LoVo (cell line): ENCODE measurements at regions not wholly inside any gene's neighbourhood (a gene's known extent, or its start where the extent isn't known, plus 50 kb on each side); places are given as distances from the start of the nearest gene placed in this dataset.

ENCODE experiments used
- DNase-seq: peaks from one replicate; pipeline ENCODE4 v3.0.0-alpha.2; 2016; ENCODE audit warnings: low spot score

DNA sequence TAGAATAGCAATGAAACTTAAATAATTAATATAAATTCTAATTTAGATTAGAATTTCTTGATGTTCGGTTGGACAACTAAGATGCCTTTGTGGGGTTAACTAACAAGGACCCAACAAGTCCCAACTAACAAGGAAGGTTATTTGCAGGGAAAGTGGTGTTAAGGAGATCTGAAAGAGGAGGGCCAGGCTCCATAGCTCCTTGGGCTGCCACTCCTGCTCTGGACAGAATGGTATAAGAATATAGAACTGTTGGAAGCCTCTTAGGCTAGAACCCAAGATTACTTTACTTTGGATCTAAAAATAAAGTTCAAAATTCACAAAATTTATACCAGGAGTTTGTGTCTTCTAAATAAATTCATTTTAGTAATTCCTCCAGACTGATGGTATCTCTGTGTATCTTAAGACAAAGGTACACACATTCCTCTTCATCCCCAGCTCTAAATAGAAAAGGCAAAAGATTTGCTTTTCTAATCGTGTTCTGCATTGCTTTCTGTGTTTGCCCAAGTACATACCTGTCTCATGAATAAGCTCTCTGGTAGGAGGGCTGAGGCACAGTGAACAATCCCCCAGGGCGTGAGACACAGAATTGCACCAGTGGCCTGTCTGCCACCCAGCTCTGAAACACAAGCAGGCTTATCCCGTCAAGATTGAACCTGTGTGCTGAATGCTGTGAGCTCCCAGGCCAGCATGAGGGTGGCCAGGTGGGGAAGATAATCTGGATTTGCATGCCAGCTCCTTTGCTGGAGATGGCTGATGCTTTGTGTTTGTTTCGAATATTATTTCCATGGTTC, 176.0 kb downstream of the ACKR3 start:
- peak; percentile 7 for DNase-seq

DNA sequence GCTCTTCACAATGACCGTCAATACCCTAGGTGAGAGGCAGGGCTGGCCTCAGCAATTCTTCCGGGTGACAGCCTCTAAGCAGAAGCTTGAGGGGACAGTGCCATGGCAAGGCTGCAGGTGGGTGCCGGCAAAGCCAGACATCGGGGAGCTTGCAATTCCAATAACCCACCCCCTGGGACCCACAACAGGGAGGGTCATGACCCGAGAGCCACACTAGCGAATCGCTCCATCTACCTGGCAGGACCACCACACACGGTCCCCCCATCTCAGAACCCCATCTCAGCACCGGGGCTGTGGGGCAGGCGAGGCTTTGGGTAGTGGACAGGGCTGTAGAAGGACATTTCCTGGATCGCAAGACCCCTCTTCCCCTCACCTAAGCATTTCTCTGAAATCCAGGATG, 177.2 kb downstream of the ACKR3 start:
- DNase-seq = no peak

DNA sequence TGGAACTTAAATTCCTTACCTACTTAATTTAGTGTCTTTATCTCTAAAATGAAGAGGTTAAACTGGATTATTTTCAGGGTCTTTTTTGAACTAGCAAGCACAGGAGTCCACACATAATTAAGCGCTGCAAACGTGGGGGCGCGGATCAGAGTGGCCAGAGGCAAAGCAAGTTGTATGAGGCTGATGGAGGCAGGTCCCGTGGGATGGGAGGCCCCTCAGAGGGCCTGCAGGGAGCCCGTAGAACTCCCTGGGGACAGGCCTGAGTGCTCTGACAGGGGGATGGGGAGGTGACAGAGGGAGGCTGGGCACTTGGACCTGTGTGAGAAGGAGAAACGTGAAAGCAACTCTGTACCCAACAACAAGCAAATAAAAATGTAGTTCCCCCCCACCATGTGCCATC, 177.8 kb downstream of the ACKR3 start:
- DNase-seq = no peak

DNA sequence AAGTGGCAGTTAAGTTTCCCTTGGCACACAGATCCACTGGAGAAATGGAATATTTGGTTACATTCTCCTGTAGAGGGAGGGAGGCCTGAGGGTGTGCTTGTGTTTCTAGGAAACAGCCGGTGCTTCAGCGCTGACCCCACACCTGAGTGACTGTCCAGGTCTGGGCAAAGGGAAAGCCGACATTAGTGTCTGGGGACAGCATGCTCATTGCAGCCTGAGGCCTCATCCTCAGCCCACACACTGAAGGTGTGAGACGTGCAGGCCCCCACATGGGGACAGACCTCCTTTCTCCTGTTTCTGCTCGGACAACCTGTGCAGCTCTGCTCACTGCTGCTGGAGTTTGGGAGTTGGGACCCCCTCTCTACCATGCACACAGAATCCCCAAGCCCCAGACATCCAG, 178.3 kb downstream of the ACKR3 start:
- no peak for DNase-seq

DNA sequence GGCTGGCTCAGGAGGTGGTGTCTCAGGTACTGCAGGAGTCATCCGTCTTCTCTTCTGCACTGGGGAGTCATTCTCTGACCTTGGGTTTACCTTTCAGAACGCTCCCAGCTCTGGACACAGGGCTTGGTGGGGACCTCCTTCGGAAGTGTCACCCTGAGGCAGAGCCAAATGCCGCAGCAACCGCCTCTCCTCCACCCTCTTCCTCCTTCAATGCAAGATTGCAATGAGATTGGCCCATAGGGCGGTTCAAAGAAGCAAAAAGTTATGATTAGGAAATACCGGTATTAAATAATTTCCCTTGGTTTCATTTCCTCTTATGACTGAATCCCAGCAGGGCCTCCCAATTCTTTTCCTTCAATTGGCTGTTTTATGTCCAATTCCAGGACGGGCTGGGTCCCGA, 178.8 kb downstream of the ACKR3 start:
- DNase-seq = no peak

DNA sequence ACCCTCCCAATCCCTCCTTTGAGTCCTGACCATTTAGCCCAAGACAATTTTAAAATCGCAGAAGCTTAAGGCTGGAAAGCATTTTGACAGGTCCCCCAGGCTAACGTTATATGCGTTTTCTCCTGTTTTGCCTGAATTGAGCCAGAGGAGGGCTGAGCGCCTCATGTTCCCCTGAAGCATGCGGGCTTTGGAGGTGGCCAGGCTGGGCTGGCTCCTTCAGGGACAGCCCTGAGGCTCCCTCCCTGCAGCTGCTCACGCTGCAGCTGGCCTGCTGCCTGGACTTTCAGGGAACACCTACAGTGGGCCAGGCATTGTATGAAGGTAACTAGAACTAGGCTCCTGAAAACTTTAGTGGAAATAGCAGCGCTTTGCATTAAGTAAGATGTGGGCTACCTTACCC, 179.2 kb downstream of the ACKR3 start:
- no peak for DNase-seq

DNA sequence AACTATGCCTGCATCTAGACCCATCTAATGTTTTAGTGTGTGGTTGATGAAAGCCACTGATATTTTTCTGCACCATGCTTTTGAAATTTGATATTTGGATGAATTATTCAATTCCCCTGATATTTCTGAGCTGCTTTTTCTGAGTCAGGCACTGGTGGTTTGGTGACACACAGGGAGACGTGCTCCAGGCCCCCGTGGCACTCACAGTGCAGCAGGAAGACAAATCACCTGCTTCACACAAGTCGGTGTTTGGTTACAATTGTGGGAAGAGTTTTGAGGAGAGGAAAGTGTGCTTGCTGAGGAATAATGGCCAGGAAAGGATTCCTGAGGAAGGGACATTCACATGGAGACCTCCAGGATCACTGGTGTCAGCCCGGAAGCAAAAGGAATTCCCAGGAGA, 179.7 kb downstream of the ACKR3 start:
- no peak for DNase-seq

DNA sequence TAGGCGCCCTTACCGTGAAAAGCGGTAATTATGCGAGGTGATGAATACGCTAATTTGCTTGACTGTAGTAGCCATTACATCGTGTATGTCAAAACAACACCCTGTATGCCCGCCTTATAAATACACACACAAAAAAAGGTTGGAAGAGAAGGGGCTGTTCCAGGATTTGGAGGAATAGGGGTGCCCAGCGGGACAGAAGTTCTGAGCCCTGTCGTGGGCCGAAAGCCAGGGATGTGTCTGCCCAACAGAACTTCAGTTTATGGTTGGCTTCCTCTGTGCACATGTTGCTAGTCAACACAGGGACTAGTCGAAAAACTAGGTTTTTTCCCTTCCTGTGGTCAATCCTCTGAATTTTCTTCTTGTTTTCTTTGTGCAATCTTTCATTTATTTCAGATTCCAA, 182.5 kb downstream of the ACKR3 start:
- DNase-seq = no peak

DNA sequence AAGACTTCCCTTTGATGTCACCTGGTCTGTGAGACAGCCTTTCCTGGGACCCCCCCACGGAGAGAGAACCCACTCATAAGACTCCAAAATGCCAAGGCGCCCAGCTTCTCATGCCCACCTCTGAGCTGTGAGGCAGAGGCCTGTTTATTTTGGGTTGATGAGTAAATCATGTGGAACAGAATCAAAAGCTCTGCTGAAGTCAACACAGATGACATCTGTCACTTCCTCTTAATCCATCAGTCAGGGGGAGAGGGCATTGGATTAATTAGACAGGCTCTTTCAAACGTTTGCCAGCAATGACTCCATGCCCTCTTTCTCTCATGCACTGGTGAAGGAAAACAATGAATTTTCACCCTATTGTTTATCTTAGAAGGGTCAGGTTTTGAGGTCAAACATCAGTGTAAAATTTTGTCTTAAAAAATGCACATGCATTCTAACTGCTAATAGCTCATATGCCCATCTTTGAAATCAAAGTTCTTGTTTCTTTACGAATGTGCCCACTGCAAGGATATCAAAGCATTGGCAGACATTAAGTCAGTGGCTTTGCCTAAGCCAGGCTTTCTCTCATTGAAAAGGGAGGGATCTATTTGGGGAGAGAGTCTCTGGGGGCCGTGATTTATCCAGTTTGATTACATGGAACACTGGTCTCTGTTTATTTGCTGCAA, 184.1 kb downstream of the ACKR3 start:
- DNase-seq = no peak

DNA sequence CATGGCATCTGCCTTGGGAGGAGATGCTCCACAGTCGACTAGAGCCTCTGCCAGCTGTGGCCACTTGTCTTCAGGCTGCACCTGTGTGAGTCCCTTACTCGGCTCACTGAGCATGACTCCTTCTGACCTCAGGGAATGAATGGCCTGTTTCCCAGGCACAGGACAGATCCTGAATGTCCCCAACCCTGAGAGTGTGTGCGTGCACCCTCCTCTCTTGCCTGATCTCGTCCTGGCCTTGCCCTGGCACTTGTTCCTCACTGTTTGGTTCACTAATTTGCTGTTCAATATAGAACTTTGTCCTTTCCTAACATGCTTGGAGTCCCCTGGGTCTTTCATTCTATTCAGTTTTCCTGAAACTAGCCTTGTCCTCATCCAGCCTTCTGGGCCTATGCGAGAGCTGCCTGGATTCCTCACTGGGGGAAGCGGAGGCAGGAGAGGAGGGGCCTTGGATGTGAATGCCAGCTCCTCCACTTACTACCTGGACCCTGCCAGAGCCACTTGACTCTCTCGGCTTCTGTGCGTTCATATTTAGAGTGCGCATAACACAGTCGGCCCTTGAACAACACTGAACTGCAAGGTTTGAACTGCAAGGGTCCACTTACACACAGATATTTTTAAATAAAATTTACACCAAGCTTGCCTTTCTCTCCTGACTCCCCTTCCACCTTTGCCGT, 184.8 kb downstream of the ACKR3 start:
- DNase-seq = no peak

DNA sequence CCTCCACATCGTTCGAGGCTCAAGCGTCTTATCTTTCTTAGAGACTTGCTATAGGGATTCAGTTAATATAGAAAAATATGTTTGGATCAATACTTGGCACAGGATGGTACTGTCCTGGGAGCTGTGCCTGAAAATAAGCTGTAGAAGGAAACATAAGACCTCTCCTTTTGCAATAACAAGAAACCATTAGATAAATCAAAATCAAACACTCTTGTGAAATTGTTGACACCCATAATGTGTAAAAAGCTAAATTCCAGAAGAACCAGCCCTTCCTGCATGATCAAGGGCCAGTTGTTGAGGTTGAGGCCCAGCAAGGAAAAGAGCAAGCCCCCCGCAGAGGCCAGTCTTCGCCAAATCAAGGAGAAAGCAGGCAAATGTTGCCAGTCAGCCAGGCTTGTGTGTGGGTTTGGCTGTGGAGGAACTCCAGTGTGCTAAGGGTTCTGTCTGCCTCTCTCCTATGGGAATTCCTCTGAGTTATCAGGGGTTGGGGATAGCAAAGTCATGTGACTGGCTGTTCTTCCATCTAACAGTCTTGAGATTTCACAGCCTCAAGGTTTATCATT, 185.7 kb downstream of the ACKR3 start:
- DNase-seq = no peak

DNA sequence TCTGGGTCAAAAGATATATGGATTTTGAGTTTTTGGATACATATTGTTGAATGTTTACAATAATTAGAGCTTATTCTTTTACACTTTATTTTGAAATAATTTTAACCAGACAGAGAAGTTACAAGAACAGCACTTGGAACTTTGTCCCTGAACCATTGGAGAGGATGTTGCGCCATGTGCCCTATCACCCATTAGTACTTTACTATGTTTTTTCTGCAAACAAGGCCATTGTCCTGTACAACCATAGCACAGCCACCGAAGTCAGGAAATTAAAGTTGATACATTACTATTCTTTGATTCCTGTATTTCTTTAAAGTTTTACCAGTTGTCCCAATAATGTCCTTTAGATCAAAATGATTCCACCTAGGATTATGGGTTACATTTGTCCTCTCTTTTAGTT, 188.8 kb downstream of the ACKR3 start:
- no peak for DNase-seq

DNA sequence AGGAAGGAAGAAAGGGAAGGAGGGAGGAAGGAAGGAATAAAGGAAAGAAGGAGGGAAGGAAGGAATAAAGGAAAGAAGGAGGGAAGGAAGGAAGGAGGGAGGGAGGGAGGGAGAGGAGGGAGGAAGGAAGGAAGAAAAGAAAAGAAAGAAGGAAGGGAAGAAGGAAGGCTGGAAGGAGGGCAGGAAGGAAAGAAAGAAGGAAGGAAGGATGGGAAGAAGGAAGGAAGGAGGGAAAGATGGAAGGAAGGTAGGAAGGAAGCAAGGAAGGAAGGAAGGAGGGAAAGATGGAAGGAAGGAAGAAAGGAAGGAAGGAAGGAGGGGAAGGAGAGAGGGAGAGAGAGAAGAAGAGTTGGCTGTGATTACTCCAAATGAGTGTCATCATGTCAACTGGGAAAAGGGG, 190.6 kb downstream of the ACKR3 start:
- no peak for DNase-seq

DNA sequence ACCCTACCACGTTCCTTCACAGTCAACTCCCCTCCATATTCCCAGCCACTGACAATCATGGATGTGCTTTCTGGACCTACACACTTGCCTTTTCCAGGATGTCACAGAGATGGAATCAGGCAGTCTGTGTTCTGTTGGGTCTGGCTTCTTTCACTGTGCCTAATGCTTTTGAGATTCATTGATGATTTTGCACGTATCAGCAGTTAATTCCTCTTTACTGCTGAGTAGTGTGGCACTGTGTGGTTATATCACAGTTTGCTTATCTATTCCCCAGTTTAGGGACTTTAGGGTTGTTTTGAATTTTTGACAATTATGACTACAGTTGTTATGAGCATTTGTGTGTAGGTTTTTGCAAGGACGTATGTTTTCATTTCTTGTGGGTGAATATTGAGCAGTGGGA, 191.7 kb downstream of the ACKR3 start:
- DNase-seq = no peak

DNA sequence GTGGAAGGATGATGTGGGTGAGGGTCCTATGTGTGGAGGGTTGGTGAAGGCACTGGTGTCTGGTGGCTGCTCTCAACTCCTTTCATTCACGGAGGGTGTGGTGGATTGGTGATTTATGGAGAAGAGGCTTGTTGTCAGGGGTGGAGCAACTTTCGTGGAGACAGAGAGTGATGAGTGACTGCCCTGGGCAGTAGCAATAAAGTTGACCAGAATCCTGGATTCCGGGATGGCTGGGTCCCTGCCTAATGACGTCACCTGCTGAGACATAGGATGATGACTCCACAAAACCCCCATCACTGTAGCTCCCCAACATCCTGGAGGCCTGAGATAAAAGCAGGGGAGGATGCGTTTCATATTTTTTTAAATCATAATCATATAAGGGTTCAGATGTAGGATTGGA, 193.0 kb downstream of the ACKR3 start:
- DNase-seq = no peak

DNA sequence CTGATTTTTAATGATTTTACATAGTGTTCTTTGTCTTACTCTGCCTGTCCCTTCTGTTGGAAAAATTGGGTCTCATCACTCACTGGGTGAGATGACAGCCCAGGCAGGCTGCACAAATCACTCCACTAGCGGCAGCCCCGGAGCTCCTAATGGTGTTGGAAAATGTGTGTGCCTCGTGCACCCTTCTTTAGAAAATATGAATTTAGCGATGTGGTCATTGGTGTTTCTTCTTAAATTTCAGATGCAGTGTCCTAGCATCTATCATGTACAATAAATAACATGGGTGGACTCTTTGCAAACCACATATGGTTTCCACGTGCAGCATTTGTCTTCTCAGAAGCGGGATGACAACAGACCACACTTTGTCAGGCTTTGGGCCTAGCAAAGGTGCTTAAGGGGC, 194.2 kb downstream of the ACKR3 start:
- DNase-seq = no peak

DNA sequence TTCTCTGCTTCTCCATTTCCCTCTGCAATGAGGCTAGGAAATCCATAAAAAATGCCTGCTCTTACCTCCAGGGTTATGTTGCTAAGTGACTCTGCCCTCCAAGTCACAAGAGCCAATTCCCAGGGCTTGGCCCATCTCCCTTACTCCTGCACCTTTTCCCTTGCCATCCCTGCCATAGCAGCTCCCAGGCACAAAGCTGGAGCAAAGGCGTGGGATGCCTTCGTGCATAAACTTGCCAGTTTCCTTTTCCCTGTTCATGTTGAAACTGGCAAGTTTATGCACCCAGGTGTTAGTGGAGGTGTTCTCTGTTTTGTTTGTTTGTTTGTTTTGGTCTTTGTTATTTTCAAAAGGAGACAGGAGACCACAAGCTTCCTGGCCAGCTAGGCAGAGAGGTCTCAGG, 195.1 kb downstream of the ACKR3 start:
- no peak for DNase-seq

DNA sequence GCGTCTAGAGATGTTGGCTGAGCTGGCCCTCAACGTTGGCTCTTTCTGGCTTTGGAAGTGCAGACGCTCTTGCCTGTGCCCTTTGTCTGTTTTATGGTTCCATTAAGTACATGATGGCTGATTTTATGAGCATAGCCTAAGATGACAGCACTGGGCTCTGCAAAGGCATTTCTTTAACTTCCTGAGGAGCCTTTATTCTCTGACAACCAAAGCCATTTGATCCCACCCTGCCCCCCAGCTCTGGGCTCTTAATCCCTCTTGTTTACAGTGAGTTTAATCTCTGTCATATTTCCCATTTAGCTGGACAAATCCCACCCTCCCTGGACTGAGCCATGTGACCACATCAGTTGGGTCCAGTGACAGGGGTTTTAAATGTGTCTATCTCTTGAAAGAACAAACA, 195.9 kb downstream of the ACKR3 start:
- no peak for DNase-seq

DNA sequence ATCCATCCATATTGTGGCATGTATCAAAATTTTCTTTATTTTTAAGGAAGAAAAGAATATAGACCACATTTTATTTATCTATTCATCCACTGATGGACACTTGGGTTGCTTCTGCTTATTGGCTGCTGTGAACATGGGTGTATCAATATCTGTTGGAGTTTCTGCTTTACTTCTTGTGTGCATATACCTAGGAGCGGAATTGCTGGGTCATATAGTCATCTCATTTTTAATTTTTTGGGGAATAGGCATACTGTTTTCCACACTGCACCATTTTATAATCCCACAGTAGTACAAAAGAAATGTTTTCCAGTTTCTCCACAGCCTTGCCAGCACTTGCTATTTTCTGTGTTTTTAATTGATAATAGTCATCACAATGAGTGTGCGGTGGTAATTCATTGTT, 197.2 kb downstream of the ACKR3 start:
- no peak for DNase-seq

DNA sequence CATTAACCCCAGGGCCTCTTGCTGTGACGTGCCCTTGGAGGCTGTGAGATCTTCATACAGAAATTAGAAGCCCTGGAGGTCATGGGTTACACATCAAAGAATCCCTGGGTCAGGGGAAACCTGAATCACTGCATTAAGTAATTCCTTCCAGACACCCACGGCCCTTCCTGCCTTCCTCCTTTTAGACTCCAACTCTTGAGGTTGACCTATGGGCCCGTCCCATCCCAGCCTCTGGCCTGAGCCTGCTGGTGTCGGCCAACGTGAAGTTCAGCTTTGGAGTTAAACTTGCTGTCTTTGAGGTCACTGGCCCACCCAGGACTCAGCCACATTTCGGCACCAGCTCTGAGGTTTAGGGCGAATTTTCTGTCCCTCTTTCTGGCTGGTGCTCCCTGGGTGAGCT, 198.3 kb downstream of the ACKR3 start:
- DNase-seq = no peak

DNA sequence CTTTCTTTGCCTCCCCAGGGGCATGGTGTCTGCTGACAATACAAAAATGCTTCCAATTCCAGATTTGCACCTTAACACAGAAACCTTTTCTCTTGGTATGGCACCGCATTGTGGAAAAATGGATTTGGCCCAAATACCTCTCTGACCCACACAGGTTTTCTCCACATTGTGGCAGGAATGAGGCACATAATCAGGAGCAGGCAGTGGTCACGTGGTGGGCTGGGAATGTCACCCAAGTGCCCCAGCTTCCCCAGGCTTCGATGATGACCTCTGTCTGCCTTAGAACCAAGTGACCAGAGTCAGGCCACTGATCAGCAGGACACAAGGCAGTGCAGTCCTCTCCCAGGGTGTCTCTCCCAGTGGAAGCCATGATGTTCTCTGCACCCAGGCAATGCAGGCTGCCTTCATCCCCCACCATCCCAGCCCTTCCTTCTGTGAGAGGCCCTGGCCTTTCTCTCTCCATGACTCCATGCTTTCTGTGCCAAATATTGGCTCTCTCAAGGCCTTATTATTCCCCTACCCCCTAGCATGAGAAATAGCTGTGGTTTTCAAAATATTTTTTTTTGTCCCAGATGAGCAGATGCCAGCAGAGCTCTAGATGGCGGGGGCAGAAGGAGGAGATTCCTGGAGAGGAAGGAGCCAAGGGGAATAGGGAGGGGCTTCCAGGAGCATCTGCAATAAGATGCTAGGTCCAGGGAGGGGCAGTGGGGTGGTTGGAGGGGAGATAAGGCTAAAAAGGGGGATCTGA, 198.9 kb downstream of the ACKR3 start:
- no peak for DNase-seq

DNA sequence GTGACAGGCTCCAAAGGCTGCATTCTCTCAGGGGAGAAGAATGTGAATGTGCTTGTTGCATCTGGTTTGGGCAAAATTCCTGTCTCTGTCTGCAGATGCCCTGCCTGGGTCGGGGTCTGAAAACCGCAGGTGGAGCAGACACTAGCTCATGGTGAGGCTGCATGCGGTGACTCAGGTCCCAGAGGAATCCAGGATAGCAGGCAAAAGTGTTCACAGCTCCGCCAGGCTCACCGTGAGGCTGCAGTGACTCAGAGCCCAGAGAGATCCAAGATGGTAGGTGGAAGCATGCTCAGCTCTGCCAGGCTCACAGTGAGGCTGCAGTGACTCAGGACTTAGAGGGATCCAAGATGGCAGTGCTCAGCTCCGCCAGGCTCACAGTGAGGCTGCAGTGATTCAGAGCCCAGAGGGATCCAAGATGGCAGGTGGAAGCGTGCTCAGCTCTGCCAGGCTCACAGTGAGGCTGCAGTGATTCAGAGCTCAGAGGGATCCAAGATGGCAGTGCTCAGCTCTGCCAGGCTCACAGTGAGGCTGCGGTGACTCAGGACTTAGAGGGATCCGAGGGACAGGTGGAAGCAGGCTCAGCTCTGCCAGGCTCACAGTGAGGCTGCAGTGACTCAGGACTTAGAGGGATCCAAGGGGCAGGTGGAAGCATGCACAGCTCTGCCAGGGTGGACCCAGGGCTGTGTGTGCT, 200.5 kb downstream of the ACKR3 start:
- DNase-seq = peak; percentile 20
